ENCODE measurements at regions not wholly inside any gene's neighbourhood (a gene's known extent, or its start where the extent isn't known, plus 50 kb on each side); places are given as distances from the start of the nearest gene placed in this dataset.

DNA sequence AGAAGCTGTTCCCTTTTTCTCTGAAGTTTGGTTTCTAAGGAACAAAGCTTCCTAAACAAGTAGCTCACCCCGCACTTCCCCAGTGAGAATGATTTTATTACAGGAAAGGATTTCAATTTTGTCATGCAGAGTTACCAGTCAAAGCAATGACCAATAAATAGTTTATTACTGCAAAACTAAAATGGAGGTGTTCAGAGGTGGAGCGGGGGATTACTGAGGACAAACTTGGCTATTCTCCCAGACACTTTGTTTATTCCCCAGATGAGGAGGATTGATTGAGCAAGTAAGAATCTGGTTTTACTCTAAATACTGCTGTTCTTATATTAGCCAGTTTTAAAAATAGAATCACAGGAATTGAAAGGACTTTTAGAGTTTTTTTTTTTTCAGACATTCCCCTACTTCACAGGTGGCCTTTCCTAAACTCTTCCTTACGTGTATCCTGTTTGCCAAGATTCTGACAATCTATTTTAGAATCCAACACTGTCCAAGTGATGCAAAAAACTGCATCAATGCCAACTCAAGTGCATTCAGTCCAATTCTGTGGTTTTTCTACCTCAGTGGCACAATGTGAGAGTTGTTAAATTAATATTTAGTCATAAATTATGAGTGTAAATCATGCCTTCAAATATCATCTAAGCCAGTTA is 136.1 kb downstream of the TNFSF18 start:
- Histone ChIP-seq H3K4me1 (ENCODE audit: control insufficient read depth in 1 of 2, insufficient read depth in 2 of 2, low read depth in 1 of 2, low read length in 1 of 2) (peaks cover 8 to 55% of the 10 kb centered on the region in 2 experiments), H2AFZ (ENCODE audit: low read depth) (no peak overlapping the region), H3F3A (replicated peaks; ENCODE audit: insufficient read depth) (peaks cover 43% of the 10 kb centered on the region), H3K27me3 (ENCODE audit: insufficient read depth) (no peaks in the 10 kb centered on the region), H4K20me1 (ENCODE audit: insufficient read depth) (no peaks in the 10 kb centered on the region), H3K36me3 (replicated peaks in 1 of 2; ENCODE audit: control insufficient read depth in 1 of 2, insufficient read depth in 2 of 2, low read length in 1 of 2) (no peaks in the 10 kb centered on the region), H3K9ac (no peak overlapping the region), H3K79me2 (ENCODE audit: insufficient read depth) (no peaks in the 10 kb centered on the region), H3K4me2 (no peak overlapping the region), H3K9me3 (peaks cover 4% of the 10 kb centered on the region; the same call in 1 of the 2 replicates), H3K9me2 (no peaks in the 10 kb centered on the region), H3K4me3 (ENCODE audit: low read depth in 2 of 2, low read length in 1 of 2) (no peak overlapping the region), H3K27ac (ENCODE audit: low read depth in 2 of 2, low read length in 1 of 2) (peak overlapping the region; percentile 36 to 95; a peak in 3 of 4 replicates)
- ChIA-PET CTCF (no interaction called here), POLR2A (no interaction called here)
- no peak for DNase-seq
- 53% methylated on average over 3 of the region's 3 CpGs for WGBS (ENCODE audit: low lambda C conversion rate)
- TF ChIP-seq RCOR1 (IDR thresholded peaks at IDR 0.05; ENCODE audit: low read length), result no peak; the same call in 1 of the 2 replicates
- no peak for TF ChIP-seq JUND (IDR thresholded peaks at IDR 0.05)
- no peak for TF ChIP-seq SIN3A (IDR thresholded peaks at IDR 0.05; ENCODE audit: borderline replicate concordance, low read depth, low read length)
- no peak for TF ChIP-seq YY1 (IDR thresholded peaks at IDR 0.05; ENCODE audit: low read depth)
- no peak for TF ChIP-seq GABPA (IDR thresholded peaks at IDR 0.05; ENCODE audit: low read depth)
- TF ChIP-seq, protein P1, sequence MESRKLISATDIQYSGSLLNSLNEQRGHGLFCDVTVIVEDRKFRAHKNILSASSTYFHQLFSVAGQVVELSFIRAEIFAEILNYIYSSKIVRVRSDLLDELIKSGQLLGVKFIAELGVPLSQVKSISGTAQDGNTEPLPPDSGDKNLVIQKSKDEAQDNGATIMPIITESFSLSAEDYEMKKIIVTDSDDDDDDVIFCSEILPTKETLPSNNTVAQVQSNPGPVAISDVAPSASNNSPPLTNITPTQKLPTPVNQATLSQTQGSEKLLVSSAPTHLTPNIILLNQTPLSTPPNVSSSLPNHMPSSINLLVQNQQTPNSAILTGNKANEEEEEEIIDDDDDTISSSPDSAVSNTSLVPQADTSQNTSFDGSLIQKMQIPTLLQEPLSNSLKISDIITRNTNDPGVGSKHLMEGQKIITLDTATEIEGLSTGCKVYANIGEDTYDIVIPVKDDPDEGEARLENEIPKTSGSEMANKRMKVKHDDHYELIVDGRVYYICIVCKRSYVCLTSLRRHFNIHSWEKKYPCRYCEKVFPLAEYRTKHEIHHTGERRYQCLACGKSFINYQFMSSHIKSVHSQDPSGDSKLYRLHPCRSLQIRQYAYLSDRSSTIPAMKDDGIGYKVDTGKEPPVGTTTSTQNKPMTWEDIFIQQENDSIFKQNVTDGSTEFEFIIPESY (IDR thresholded peaks at IDR 0.05; ENCODE audit: borderline replicate concordance, low read depth), result no peak
- TF ChIP-seq, protein P2, sequence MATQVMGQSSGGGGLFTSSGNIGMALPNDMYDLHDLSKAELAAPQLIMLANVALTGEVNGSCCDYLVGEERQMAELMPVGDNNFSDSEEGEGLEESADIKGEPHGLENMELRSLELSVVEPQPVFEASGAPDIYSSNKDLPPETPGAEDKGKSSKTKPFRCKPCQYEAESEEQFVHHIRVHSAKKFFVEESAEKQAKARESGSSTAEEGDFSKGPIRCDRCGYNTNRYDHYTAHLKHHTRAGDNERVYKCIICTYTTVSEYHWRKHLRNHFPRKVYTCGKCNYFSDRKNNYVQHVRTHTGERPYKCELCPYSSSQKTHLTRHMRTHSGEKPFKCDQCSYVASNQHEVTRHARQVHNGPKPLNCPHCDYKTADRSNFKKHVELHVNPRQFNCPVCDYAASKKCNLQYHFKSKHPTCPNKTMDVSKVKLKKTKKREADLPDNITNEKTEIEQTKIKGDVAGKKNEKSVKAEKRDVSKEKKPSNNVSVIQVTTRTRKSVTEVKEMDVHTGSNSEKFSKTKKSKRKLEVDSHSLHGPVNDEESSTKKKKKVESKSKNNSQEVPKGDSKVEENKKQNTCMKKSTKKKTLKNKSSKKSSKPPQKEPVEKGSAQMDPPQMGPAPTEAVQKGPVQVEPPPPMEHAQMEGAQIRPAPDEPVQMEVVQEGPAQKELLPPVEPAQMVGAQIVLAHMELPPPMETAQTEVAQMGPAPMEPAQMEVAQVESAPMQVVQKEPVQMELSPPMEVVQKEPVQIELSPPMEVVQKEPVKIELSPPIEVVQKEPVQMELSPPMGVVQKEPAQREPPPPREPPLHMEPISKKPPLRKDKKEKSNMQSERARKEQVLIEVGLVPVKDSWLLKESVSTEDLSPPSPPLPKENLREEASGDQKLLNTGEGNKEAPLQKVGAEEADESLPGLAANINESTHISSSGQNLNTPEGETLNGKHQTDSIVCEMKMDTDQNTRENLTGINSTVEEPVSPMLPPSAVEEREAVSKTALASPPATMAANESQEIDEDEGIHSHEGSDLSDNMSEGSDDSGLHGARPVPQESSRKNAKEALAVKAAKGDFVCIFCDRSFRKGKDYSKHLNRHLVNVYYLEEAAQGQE (IDR thresholded peaks at IDR 0.05; ENCODE audit: low read depth, low read length), result no peak
- TF ChIP-seq, protein P3, sequence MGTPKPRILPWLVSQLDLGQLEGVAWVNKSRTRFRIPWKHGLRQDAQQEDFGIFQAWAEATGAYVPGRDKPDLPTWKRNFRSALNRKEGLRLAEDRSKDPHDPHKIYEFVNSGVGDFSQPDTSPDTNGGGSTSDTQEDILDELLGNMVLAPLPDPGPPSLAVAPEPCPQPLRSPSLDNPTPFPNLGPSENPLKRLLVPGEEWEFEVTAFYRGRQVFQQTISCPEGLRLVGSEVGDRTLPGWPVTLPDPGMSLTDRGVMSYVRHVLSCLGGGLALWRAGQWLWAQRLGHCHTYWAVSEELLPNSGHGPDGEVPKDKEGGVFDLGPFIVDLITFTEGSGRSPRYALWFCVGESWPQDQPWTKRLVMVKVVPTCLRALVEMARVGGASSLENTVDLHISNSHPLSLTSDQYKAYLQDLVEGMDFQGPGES (IDR thresholded peaks at IDR 0.05; ENCODE audit: low read depth, low read length), result no peak
- TF ChIP-seq, protein P4, sequence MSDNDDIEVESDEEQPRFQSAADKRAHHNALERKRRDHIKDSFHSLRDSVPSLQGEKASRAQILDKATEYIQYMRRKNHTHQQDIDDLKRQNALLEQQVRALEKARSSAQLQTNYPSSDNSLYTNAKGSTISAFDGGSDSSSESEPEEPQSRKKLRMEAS (IDR thresholded peaks at IDR 0.05; ENCODE audit: low read depth), result no peak
- TF ChIP-seq, protein P5, sequence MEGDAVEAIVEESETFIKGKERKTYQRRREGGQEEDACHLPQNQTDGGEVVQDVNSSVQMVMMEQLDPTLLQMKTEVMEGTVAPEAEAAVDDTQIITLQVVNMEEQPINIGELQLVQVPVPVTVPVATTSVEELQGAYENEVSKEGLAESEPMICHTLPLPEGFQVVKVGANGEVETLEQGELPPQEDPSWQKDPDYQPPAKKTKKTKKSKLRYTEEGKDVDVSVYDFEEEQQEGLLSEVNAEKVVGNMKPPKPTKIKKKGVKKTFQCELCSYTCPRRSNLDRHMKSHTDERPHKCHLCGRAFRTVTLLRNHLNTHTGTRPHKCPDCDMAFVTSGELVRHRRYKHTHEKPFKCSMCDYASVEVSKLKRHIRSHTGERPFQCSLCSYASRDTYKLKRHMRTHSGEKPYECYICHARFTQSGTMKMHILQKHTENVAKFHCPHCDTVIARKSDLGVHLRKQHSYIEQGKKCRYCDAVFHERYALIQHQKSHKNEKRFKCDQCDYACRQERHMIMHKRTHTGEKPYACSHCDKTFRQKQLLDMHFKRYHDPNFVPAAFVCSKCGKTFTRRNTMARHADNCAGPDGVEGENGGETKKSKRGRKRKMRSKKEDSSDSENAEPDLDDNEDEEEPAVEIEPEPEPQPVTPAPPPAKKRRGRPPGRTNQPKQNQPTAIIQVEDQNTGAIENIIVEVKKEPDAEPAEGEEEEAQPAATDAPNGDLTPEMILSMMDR (IDR thresholded peaks at IDR 0.05), result no peak
- TF ChIP-seq TAF1 (IDR thresholded peaks at IDR 0.05; ENCODE audit: borderline replicate concordance, low read depth, low read length), result no peak
- no peak for TF ChIP-seq ELF1 (IDR thresholded peaks at IDR 0.05)
- peak; percentile 49; the same call in 1 of the 2 replicates for TF ChIP-seq POLR2AphosphoS5 (IDR thresholded peaks at IDR 0.05; ENCODE audit: low read depth, low read length)
- no peak for TF ChIP-seq GATA2 (CRISPR knock-in tag; IDR thresholded peaks at IDR 0.05)
- no peak for TF ChIP-seq RAD21 (IDR thresholded peaks at IDR 0.05; ENCODE audit: low read length)
- peak; percentile 61 for TF ChIP-seq NFIC (IDR thresholded peaks at IDR 0.05; ENCODE audit: borderline replicate concordance)
- no peak for TF ChIP-seq SMC3 (IDR thresholded peaks at IDR 0.05; ENCODE audit: low read depth, low read length)
- TF ChIP-seq CHD2 (IDR thresholded peaks at IDR 0.05; ENCODE audit: low read length, partially characterized antibody), result no peak
- TF ChIP-seq, protein P6, sequence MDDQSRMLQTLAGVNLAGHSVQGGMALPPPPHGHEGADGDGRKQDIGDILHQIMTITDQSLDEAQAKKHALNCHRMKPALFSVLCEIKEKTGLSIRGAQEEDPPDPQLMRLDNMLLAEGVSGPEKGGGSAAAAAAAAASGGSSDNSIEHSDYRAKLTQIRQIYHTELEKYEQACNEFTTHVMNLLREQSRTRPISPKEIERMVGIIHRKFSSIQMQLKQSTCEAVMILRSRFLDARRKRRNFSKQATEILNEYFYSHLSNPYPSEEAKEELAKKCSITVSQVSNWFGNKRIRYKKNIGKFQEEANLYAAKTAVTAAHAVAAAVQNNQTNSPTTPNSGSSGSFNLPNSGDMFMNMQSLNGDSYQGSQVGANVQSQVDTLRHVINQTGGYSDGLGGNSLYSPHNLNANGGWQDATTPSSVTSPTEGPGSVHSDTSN (IDR thresholded peaks at IDR 0.05), result peak; percentile 52; the same call in 1 of the 2 replicates
- no peak for TF ChIP-seq NRF1 (IDR thresholded peaks at IDR 0.05; ENCODE audit: low read depth, low read length)
- no peak for TF ChIP-seq FOXM1 (IDR thresholded peaks at IDR 0.05; ENCODE audit: low read depth)
- no peak for TF ChIP-seq EZH2phosphoT487 (IDR thresholded peaks at IDR 0.05; ENCODE audit: borderline replicate concordance, low read depth)
- no peak for TF ChIP-seq MXI1 (IDR thresholded peaks at IDR 0.05; ENCODE audit: low read depth, low read length)
- peak; percentile 51 to 60; a peak in 3 of 4 replicates for TF ChIP-seq EP300 (IDR thresholded peaks at IDR 0.05; ENCODE audit: borderline replicate concordance in 1 of 2, low read depth in 1 of 2, low read length in 1 of 2)

All from SK-N-SH (cell line).